ENCODE measurements at regions not wholly inside any gene's neighbourhood (a gene's known extent, or its start where the extent isn't known, plus 50 kb on each side); places are given as distances from the start of the nearest gene placed in this dataset. TPM values are rescaled to one million over a fixed set of nuclear protein-coding genes. Genes with fewer than 3 reads are reported as not detected.

DNA sequence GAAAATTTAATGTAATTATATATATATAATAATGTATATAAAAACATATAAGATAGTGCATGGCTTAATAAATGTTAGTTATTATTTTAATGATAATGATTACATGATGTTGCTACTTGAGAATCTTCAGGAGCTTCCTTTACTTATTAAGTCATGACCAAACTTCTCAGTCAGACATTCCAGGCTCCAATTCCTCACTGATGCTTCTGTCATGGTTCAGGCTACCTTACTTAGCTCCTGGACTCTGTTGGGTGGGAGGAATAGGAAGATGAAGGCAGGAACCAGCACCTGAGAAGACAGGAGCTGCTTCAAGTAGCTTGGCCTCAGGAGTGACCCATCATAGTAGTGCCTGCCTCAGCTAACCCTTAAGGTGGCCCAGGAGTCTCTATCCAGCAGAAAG is 55.0 kb upstream of the EEPD1 start:
- Histone ChIP-seq H2BK12ac (ENCODE audit: low read length) (no peak overlapping the region), H2AK5ac (ENCODE audit: low read depth, low read length) (no peak overlapping the region), H3K27me3 (ENCODE audit: control insufficient read depth in 3 of 3, insufficient read depth in 3 of 3, low read depth in 1 of 3, low read length in 3 of 3) (peaks cover 0 to 3% (median 0%) of the 10 kb centered on the region in 3 experiments), H3K18ac (ENCODE audit: low read length) (no peak overlapping the region), H3K4me1 (ENCODE audit: control insufficient read depth in 2 of 2, insufficient read depth in 1 of 2, low read depth in 1 of 2, low read length in 2 of 2) (peaks cover 0 to 3% of the 10 kb centered on the region in 2 donors), H3K4me3 (ENCODE audit: low read length in 2 of 2) (no peak overlapping the region), H3K79me1 (ENCODE audit: low read depth, low read length) (no peaks in the 10 kb centered on the region), H3K4me2 (ENCODE audit: insufficient read depth, low read length, poor library complexity, severe bottlenecking) (no peak overlapping the region), H4K8ac (ENCODE audit: low read depth, low read length) (no peak overlapping the region), H3K9ac (ENCODE audit: low read depth, low read length, poor library complexity) (no peak overlapping the region), H4K91ac (ENCODE audit: low read depth, low read length, poor library complexity) (no peak overlapping the region), H3K9me3 (replicated peaks in 1 of 2; ENCODE audit: control insufficient read depth in 2 of 2, insufficient read depth in 1 of 2, low read depth in 1 of 2, low read length in 2 of 2) (peaks cover 2 to 4% of the 10 kb centered on the region in 2 donors), H3K27ac (replicated peaks; ENCODE audit: low read length) (no peak overlapping the region), H2BK5ac (ENCODE audit: low read length) (no peak overlapping the region), H3K14ac (ENCODE audit: low read length) (no peak overlapping the region), H3K36me3 (replicated peaks in 1 of 2; ENCODE audit: control insufficient read depth in 2 of 2, insufficient read depth in 2 of 2, low read length in 2 of 2) (no peaks in the 10 kb centered on the region), H3K23ac (ENCODE audit: low read depth, low read length, poor library complexity) (no peak overlapping the region), H2AFZ (ENCODE audit: low read length) (no peak overlapping the region), H2BK15ac (ENCODE audit: low read length) (no peak overlapping the region), H3K4ac (ENCODE audit: low read length) (no peak overlapping the region), H2BK120ac (ENCODE audit: low read depth, low read length) (no peak overlapping the region)
- no peak for DNase-seq (ENCODE audit: low spot score)

DNA sequence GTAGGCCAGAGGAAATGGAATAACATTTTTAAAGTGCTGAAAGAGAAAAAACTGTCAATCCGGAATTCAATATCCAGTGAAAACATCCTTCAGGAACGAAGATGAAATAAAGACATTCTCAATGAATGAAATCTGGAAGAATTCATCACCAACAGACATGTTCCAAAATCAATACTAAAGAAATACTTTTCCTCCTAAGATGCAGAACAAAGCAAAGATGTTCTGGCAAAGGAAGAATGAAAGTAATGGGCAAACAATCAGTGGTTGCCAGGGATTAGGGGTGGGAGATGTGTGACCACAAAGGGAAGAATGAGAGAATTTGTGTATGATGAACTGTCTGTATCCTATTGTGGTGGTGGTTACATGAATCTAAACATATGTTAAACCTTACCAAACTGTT is 52.8 kb upstream of the EEPD1 start:
- H3K27me3 ChIP-seq (ENCODE audit: control insufficient read depth in 3 of 3, insufficient read depth in 3 of 3, low read depth in 1 of 3, low read length in 3 of 3): peaks cover 0 to 3% (median 0%) of the 10 kb centered on the region in 3 experiments
- no peak overlapping the region for H2BK5ac ChIP-seq (ENCODE audit: low read length)
- no peak overlapping the region for H2AK5ac ChIP-seq (ENCODE audit: low read depth, low read length)
- DNase-seq (ENCODE audit: low spot score): no peak
- no peak overlapping the region for H4K91ac ChIP-seq (ENCODE audit: low read depth, low read length, poor library complexity)
- peaks cover 0 to 3% of the 10 kb centered on the region in 2 donors for H3K4me1 ChIP-seq (ENCODE audit: control insufficient read depth in 2 of 2, insufficient read depth in 1 of 2, low read depth in 1 of 2, low read length in 2 of 2)
- H3K4me2 ChIP-seq (ENCODE audit: insufficient read depth, low read length, poor library complexity, severe bottlenecking): no peak overlapping the region
- H2BK15ac ChIP-seq (ENCODE audit: low read length): no peak overlapping the region
- H3K14ac ChIP-seq (ENCODE audit: low read length): no peak overlapping the region
- no peak overlapping the region for H3K18ac ChIP-seq (ENCODE audit: low read length)
- H3K4me3 ChIP-seq (ENCODE audit: low read length in 2 of 2): no peak overlapping the region
- no peak overlapping the region for H2BK120ac ChIP-seq (ENCODE audit: low read depth, low read length)
- H3K4ac ChIP-seq (ENCODE audit: low read length): no peak overlapping the region
- no peak overlapping the region for H2BK12ac ChIP-seq (ENCODE audit: low read length)
- no peak overlapping the region for H2AFZ ChIP-seq (ENCODE audit: low read length)
- no peak overlapping the region for H4K8ac ChIP-seq (ENCODE audit: low read depth, low read length)
- no peaks in the 10 kb centered on the region for H3K36me3 ChIP-seq (replicated peaks in 1 of 2; ENCODE audit: control insufficient read depth in 2 of 2, insufficient read depth in 2 of 2, low read length in 2 of 2)
- no peaks in the 10 kb centered on the region for H3K79me1 ChIP-seq (ENCODE audit: low read depth, low read length)
- H3K27ac ChIP-seq (replicated peaks; ENCODE audit: low read length): no peak overlapping the region
- H3K23ac ChIP-seq (ENCODE audit: low read depth, low read length, poor library complexity): no peak overlapping the region
- no CpG with 5 or more reads among the region's 2 CpGs for WGBS, 2 donors (ENCODE audit: extremely low coverage in 2 of 2, insufficient read length in 2 of 2, insufficient replicate concordance in 1 of 2)
- H3K9ac ChIP-seq (ENCODE audit: low read depth, low read length, poor library complexity): no peak overlapping the region
- no peaks in the 10 kb centered on the region for H3K9me3 ChIP-seq (replicated peaks in 1 of 2; ENCODE audit: control insufficient read depth in 2 of 2, insufficient read depth in 1 of 2, low read depth in 1 of 2, low read length in 2 of 2)

DNA sequence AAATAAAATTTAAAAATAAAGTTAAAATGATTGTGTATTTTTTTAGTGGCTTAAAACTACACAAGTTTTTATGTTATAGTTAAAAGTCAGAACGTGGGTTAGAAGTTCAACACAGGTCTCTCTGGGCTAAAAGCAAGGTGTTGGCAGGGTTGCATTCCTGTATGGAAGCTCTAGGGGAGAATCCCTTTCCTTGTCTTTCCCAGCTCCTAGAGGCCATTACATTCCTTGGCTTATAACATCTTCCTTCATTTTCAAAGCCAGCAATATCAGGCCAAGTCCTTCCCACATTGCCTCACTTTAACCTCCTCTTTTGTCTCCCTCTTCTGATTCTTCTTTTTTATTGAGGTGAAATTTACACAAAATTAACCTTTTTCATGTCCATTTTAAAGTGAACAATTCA is 52.4 kb upstream of the EEPD1 start:
- DNase-seq (ENCODE audit: low spot score): no peak
- Histone ChIP-seq H3K4me2 (ENCODE audit: insufficient read depth, low read length, poor library complexity, severe bottlenecking) (no peak overlapping the region), H3K79me1 (ENCODE audit: low read depth, low read length) (no peaks in the 10 kb centered on the region), H3K27me3 (ENCODE audit: control insufficient read depth in 3 of 3, insufficient read depth in 3 of 3, low read depth in 1 of 3, low read length in 3 of 3) (peaks cover 0 to 3% (median 0%) of the 10 kb centered on the region in 3 experiments), H3K14ac (ENCODE audit: low read length) (no peak overlapping the region), H3K4me1 (ENCODE audit: control insufficient read depth in 2 of 2, insufficient read depth in 1 of 2, low read depth in 1 of 2, low read length in 2 of 2) (peaks cover 0 to 3% of the 10 kb centered on the region in 2 donors), H2BK12ac (ENCODE audit: low read length) (no peak overlapping the region), H3K9me3 (replicated peaks in 1 of 2; ENCODE audit: control insufficient read depth in 2 of 2, insufficient read depth in 1 of 2, low read depth in 1 of 2, low read length in 2 of 2) (no peaks in the 10 kb centered on the region), H2AK5ac (ENCODE audit: low read depth, low read length) (no peak overlapping the region), H3K27ac (replicated peaks; ENCODE audit: low read length) (no peak overlapping the region), H4K91ac (ENCODE audit: low read depth, low read length, poor library complexity) (no peak overlapping the region), H3K36me3 (replicated peaks in 1 of 2; ENCODE audit: control insufficient read depth in 2 of 2, insufficient read depth in 2 of 2, low read length in 2 of 2) (no peaks in the 10 kb centered on the region), H3K4me3 (ENCODE audit: low read length in 2 of 2) (no peak overlapping the region), H2BK15ac (ENCODE audit: low read length) (no peak overlapping the region), H2BK120ac (ENCODE audit: low read depth, low read length) (no peak overlapping the region), H3K23ac (ENCODE audit: low read depth, low read length, poor library complexity) (no peak overlapping the region), H2AFZ (ENCODE audit: low read length) (no peak overlapping the region), H3K9ac (ENCODE audit: low read depth, low read length, poor library complexity) (no peak overlapping the region), H3K4ac (ENCODE audit: low read length) (no peak overlapping the region), H3K18ac (ENCODE audit: low read length) (no peak overlapping the region), H2BK5ac (ENCODE audit: low read length) (no peak overlapping the region), H4K8ac (ENCODE audit: low read depth, low read length) (no peak overlapping the region)
- no CpG with 5 or more reads among the region's 1 CpG for WGBS, 2 donors (ENCODE audit: extremely low coverage in 2 of 2, insufficient read length in 2 of 2, insufficient replicate concordance in 1 of 2)

Small RNA genes lying in the stretch of these regions (small RNA-seq; reads per million reads assigned to genes)
- not detected for gene RNU6-1085P (ENCODE audit: insufficient read depth)
